GM12878 (cell line): ENCODE measurements at regions not wholly inside any gene's neighbourhood (a gene's known extent, or its start where the extent isn't known, plus 50 kb on each side); places are given as distances from the start of the nearest gene placed in this dataset.

ENCODE experiments used
- ATAC-seq: fragments of 200-7000 bp; cut with Tn5 transposase; 3 replicates; pipeline ENCODE4 v1.9.1; 2020; ENCODE audit warnings: mild to moderate bottlenecking, moderate library complexity
- BruUV-seq: library from RNA; stranded (reverse); fragments of 400-500 nt; replicated peaks from 2 replicates; lab custom pipeline; 2021; lab: Mats Ljungman, UMichigan
- CTCF ChIA-PET: fragments of 300-600 bp; sonication (Branson Sonifier 250); formaldehyde crosslinking; extraction: SDS; loops from one replicate; lab custom pipeline; 2021; ENCODE audit warnings: inconsistent platforms; lab: Yijun Ruan, JAX
- POLR2A ChIA-PET: fragments of 350-600 bp; formaldehyde crosslinking; extraction: SDS; loops from one replicate; lab custom pipeline; 2021; ENCODE audit warnings: inconsistent platforms; lab: Charles Lee
- RAD21 ChIA-PET: fragments of 300-600 bp; sonication (Branson Sonifier 250); formaldehyde crosslinking; loops from one replicate; lab custom pipeline; 2023; ENCODE audit warnings: antibody characterized with exemption; ENCODE audit not compliant: unreplicated experiment; lab: Charles Lee
- SMC1A ChIA-PET: fragments of 300-600 bp; sonication (Branson Sonifier 250); formaldehyde crosslinking; loops from one replicate; lab custom pipeline; 2023; ENCODE audit not compliant: unreplicated experiment, uncharacterized antibody; lab: Charles Lee
- DNase-seq: peaks from one replicate; pipeline ENCODE4 v3.0.0-alpha.2; 2011; ENCODE audit warnings: low read depth, low spot score
- FAIRE-seq: peaks from 3 replicates; lab custom pipeline; 2011; peaks lifted over from hg19 to GRCh38; lab: Jason Lieb, UNC
- H2AFZ ChIP-seq: 2 replicates; pipeline ENCODE4 v1.6.0; 2011; ENCODE audit warnings: low read depth, low read length, control low read depth; ENCODE audit not compliant: control insufficient read depth
- H3K27ac ChIP-seq: 2 replicates; pipeline ENCODE4 v1.5.1; 2011; ENCODE audit warnings: control low read depth; ENCODE audit not compliant: control insufficient read depth, insufficient read depth
- H3K27me3 ChIP-seq, 2 experiments: replicated peaks in 1 of 2; 2 replicates each; pipeline versions ENCODE4 v1.6.0 to v1.6.1; 2011; ENCODE audit warnings: low read length in 1 of 2; ENCODE audit not compliant: control insufficient read depth in 2 of 2, insufficient read depth in 2 of 2
- H3K36me3 ChIP-seq, 2 experiments: 2 replicates each; pipeline ENCODE4 v1.5.1; 2011; ENCODE audit warnings: low read length in 1 of 2; ENCODE audit not compliant: control insufficient read depth in 2 of 2, insufficient read depth in 2 of 2
- H3K4me1 ChIP-seq: 2 replicates; pipeline ENCODE4 v1.6.1; 2011; ENCODE audit warnings: mild to moderate bottlenecking, low read length, moderate library complexity, mixed read lengths; ENCODE audit not compliant: control insufficient read depth, insufficient read depth
- H3K4me2 ChIP-seq: 2 replicates; pipeline ENCODE4 v1.6.0; 2011; ENCODE audit warnings: control low read depth; ENCODE audit not compliant: control insufficient read depth, insufficient read depth
- H3K4me3 ChIP-seq: fragments of 200-600 bp; sonication (generic); 2 replicates; pipeline ENCODE4 v1.5.1; 2016
- H3K79me2 ChIP-seq: 2 replicates; pipeline ENCODE4 v1.6.0; 2011; ENCODE audit warnings: low read length; ENCODE audit not compliant: control insufficient read depth, insufficient read depth
- H3K9ac ChIP-seq: 2 replicates; pipeline ENCODE4 v1.8.0; 2011; ENCODE audit warnings: low read length, control low read depth, mixed read lengths; ENCODE audit not compliant: control insufficient read depth, insufficient read depth
- H3K9me3 ChIP-seq: replicated peaks from 3 replicates; pipeline ENCODE4 v1.5.1; 2011; ENCODE audit warnings: mild to moderate bottlenecking, low read length; ENCODE audit not compliant: control insufficient read depth, insufficient read depth
- H4K20me1 ChIP-seq: 2 replicates; pipeline ENCODE4 v1.6.0; 2011; ENCODE audit not compliant: control insufficient read depth, insufficient read depth
- EED ChIP-seq: sonication (generic); IDR thresholded peaks from 2 replicates; pipeline ENCODE4 v1.6.1; 2016; ENCODE audit warnings: antibody characterized with exemption, low read depth
- KDM1A ChIP-seq: fragments of 200-600 bp; sonication (generic); IDR thresholded peaks from 2 replicates; pipeline ENCODE4 v1.6.1; 2016; ENCODE audit warnings: borderline replicate concordance
- KLF5 ChIP-seq: fragments of 450-650 bp; IDR thresholded peaks from 2 replicates; pipeline ENCODE4 v1.6.1; 2014; ENCODE audit warnings: mild to moderate bottlenecking; ENCODE audit not compliant: partially characterized antibody
- NR2C2 ChIP-seq: IDR thresholded peaks from 2 replicates; pipeline ENCODE4 v1.6.1; 2011; ENCODE audit warnings: borderline replicate concordance, low read depth; ENCODE audit not compliant: control insufficient read depth, insufficient read length
- PAX5 ChIP-seq: IDR thresholded peaks from 2 replicates; pipeline ENCODE4 v1.6.1; 2011; ENCODE audit warnings: low read depth, low read length, borderline replicate concordance
- PAX8 ChIP-seq: fragments of 450-650 bp; IDR thresholded peaks from 2 replicates; pipeline ENCODE4 v1.6.1; 2017; ENCODE audit warnings: mild to moderate bottlenecking, moderate library complexity
- POU2F2 ChIP-seq: IDR thresholded peaks from 3 replicates; pipeline ENCODE4 v1.6.1; 2011; ENCODE audit warnings: low read depth, mild to moderate bottlenecking, low read length, borderline replicate concordance
- RBBP5 ChIP-seq: fragments of 200-600 bp; sonication (generic); conservative IDR thresholded peaks from 2 replicates; pipeline ENCODE4 v1.6.1; 2016
- RELA ChIP-seq: fragments of 450-650 bp; IDR thresholded peaks from 2 replicates; pipeline ENCODE4 v1.8.0; 2014; ENCODE audit warnings: borderline replicate concordance; ENCODE audit not compliant: partially characterized antibody
- SMAD5 ChIP-seq: IDR thresholded peaks from 2 replicates; pipeline ENCODE4 v1.6.1; 2016; ENCODE audit warnings: antibody characterized with exemption, low read depth
- SREBF1 ChIP-seq: IDR thresholded peaks from 2 replicates; pipeline ENCODE4 v1.6.1; 2012; ENCODE audit warnings: mild to moderate bottlenecking, low read length
- YBX1 ChIP-seq: fragments of 450-650 bp; IDR thresholded peaks from 2 replicates; pipeline ENCODE4 v1.6.1; 2016; ENCODE audit warnings: antibody characterized with exemption
- ZNF217 ChIP-seq: fragments of 450-650 bp; IDR thresholded peaks from 2 replicates; pipeline ENCODE4 v1.6.1; 2017; ENCODE audit warnings: antibody characterized with exemption, mild to moderate bottlenecking
- ZNF384 ChIP-seq: IDR thresholded peaks from 2 replicates; pipeline ENCODE4 v1.6.1; 2012; ENCODE audit warnings: low read depth, mild to moderate bottlenecking, low read length, improper control_type of control experiment, borderline replicate concordance
- ZSCAN29 ChIP-seq: fragments of 450-650 bp; IDR thresholded peaks from 2 replicates; pipeline ENCODE4 v1.6.1; 2017; ENCODE audit warnings: mild to moderate bottlenecking, moderate library complexity
- WGBS: methylation state at CpG from one replicate; pipeline ENCODE4 v1.1.6; 2016; ENCODE audit warnings: low lambda C conversion rate; ENCODE audit not compliant: insufficient replicate concordance, insufficient coverage; ENCODE audit errors: missing lambda C conversion rate; 5-methylcytosine and 5-hydroxymethylcytosine counted together
- in situ Hi-C: fragments of 300-500 bp; cut with MboI; formaldehyde crosslinking; loops from 9 replicates; pipeline ENCODE4 v1.14.3; 2018; ENCODE audit warnings: mixed read lengths
- intact Hi-C: fragments of 100-400 bp; cut with micrococcal nuclease; formaldehyde crosslinking; loops from one replicate; pipeline ENCODE4 v1.14.2; 2022; ENCODE audit not compliant: unreplicated experiment
- TF ChIP-seq, protein P1 (sequence below): IDR thresholded peaks from 2 replicates; pipeline ENCODE4 v1.6.1; 2012; ENCODE audit warnings: low read depth, low read length, improper control_type of control experiment
- TF ChIP-seq, protein P2 (sequence below): fragments of 450-650 bp; IDR thresholded peaks from 2 replicates; pipeline ENCODE4 v1.6.1; 2017; ENCODE audit warnings: low read depth, mild to moderate bottlenecking, moderate library complexity

DNA sequence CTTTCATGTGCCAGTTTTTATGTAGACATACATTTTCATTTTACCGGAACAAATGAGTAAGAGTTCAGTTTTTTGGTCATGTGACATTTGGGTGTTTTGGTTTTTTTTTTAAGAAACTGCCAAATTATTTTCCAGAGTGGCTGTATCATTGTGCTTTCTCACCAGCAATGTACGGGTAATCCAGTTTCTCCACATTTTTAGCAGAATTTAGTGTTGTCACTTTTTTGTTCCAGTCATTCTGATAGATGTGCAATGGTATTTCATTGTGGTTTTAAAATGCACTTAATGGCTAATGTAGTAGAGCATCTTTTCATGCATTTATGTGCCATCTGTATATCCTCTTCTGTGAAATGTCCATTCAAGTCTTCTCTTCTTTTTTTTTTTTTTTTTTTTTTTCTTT, 126.5 kb upstream of the FBXO11 start:
- ChIA-PET CTCF (no interaction called here), SMC1A (no interaction called here)
- Histone ChIP-seq H4K20me1 (no peaks in the 10 kb centered on the region), H3K4me2 (no peak overlapping the region)
- TF ChIP-seq ZSCAN29 (no peak), ZNF384 (no peak), YBX1 (no peak), SREBF1 (no peak), ZNF217 (no peak), RBBP5 (no peak), PAX8 (no peak), POU2F2 (no peak), EED (no peak), KLF5 (no peak), KDM1A (no peak), PAX5 (no peak)
- TF ChIP-seq, all 136 proteins: peak for 0
- no peak overlapping the region for H3K9ac ChIP-seq
- no TSS peak for BruUV-seq
- H3K4me1 ChIP-seq = no peaks in the 10 kb centered on the region
- intact Hi-C loops (no loop called here), in situ Hi-C loops (no loop called here)
- ATAC-seq = no peak
- no peaks in the 10 kb centered on the region for H3K79me2 ChIP-seq
- DNase-seq = no peak
- H3K27me3 ChIP-seq = no peaks in the 10 kb centered on the region; a peak in 1 of 4 replicates
- ChIA-PET POLR2A (no interaction called here), RAD21 (no interaction called here)
- no peak overlapping the region for H2AFZ ChIP-seq
- H3K27ac ChIP-seq = no peak overlapping the region
- no peaks in the 10 kb centered on the region; the same call in 2 of the 3 replicates for H3K9me3 ChIP-seq
- no peaks in the 10 kb centered on the region for H3K36me3 ChIP-seq
- WGBS = 55% methylated on average over 2 of the region's 2 CpGs
- no peak overlapping the region for H3K4me3 ChIP-seq
- no peak for FAIRE-seq

DNA sequence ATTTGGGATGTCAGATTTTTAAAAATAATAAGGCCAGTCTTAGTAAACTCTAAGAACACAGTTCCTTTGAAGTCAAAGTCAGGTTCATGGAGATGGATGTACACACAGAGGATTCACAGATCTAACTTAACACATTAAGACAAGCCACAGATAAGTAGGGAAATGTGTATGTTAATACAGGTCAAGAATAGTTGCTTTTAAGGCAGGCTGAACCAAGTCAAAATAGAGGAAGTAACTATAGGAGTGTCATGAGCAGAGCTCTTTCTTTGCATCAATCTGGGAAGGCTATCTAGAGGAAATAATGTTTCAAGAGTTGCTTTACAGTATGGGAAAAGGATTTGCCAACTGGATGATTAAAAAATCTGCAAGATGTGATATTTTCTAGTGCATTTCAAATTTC, 128.0 kb upstream of the FBXO11 start:
- Histone ChIP-seq H3K4me1 (no peaks in the 10 kb centered on the region), H3K27ac (no peak overlapping the region), H2AFZ (no peak overlapping the region), H4K20me1 (no peaks in the 10 kb centered on the region), H3K27me3 (no peaks in the 10 kb centered on the region; a peak in 1 of 4 replicates), H3K4me3 (no peak overlapping the region), H3K79me2 (no peaks in the 10 kb centered on the region), H3K9me3 (no peaks in the 10 kb centered on the region; the same call in 2 of the 3 replicates), H3K9ac (no peak overlapping the region), H3K4me2 (no peak overlapping the region), H3K36me3 (no peaks in the 10 kb centered on the region)
- ChIA-PET CTCF (no interaction called here), SMC1A (no interaction called here), POLR2A (no interaction called here), RAD21 (no interaction called here)
- in situ Hi-C loops = no loop called here
- intact Hi-C loops = no loop called here
- FAIRE-seq = no peak
- DNase-seq = no peak
- no peak for ATAC-seq
- no TSS peak for BruUV-seq
- TF ChIP-seq SMAD5 (no peak), NR2C2 (no peak), RELA (no peak)
- TF ChIP-seq, protein P1, sequence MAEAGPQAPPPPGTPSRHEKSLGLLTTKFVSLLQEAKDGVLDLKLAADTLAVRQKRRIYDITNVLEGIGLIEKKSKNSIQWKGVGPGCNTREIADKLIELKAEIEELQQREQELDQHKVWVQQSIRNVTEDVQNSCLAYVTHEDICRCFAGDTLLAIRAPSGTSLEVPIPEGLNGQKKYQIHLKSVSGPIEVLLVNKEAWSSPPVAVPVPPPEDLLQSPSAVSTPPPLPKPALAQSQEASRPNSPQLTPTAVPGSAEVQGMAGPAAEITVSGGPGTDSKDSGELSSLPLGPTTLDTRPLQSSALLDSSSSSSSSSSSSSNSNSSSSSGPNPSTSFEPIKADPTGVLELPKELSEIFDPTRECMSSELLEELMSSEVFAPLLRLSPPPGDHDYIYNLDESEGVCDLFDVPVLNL = no peak
- TF ChIP-seq, protein P2, sequence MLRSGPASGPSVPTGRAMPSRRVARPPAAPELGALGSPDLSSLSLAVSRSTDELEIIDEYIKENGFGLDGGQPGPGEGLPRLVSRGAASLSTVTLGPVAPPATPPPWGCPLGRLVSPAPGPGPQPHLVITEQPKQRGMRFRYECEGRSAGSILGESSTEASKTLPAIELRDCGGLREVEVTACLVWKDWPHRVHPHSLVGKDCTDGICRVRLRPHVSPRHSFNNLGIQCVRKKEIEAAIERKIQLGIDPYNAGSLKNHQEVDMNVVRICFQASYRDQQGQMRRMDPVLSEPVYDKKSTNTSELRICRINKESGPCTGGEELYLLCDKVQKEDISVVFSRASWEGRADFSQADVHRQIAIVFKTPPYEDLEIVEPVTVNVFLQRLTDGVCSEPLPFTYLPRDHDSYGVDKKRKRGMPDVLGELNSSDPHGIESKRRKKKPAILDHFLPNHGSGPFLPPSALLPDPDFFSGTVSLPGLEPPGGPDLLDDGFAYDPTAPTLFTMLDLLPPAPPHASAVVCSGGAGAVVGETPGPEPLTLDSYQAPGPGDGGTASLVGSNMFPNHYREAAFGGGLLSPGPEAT = no peak
